OCI-LY1 (cell line): ENCODE measurements at regions not wholly inside any gene's neighbourhood (a gene's known extent, or its start where the extent isn't known, plus 50 kb on each side); places are given as distances from the start of the nearest gene placed in this dataset.

Experiments used
- H2AFZ ChIP-seq: fragments of 200-600 bp; sonication (generic), shearing (Covaris generic); 2 replicates; pipeline ENCODE4 v1.6.0; 2014; ENCODE audit warnings: antibody characterized with exemption, mild to moderate bottlenecking, low read length
- H3F3A ChIP-seq: fragments of 200-600 bp; sonication (generic), shearing (Covaris generic); 2 replicates; pipeline ENCODE4 v1.6.0; 2014; ENCODE audit warnings: mild to moderate bottlenecking, antibody characterized with exemption, low read length, moderate library complexity; ENCODE audit not compliant: insufficient read depth
- H3K27ac ChIP-seq: fragments of 200-600 bp; sonication (generic); 2 replicates; pipeline ENCODE4 v1.5.1; 2014; ENCODE audit warnings: low read length, mixed run types, mild to moderate bottlenecking, low read depth; ENCODE audit not compliant: poor library complexity, severe bottlenecking
- H3K27me3 ChIP-seq: fragments of 200-600 bp; sonication (generic); 2 replicates; pipeline ENCODE4 v1.6.0; 2014; ENCODE audit warnings: antibody characterized with exemption, mild to moderate bottlenecking, low read length, moderate library complexity; ENCODE audit not compliant: insufficient read depth
- H3K36me3 ChIP-seq: fragments of 200-600 bp; sonication (generic); 2 replicates; pipeline ENCODE4 v1.6.1; 2014; ENCODE audit warnings: mild to moderate bottlenecking, antibody characterized with exemption, low read length, moderate library complexity, mixed read lengths; ENCODE audit not compliant: insufficient read depth
- H3K4me1 ChIP-seq: fragments of 200-600 bp; sonication (generic); 2 replicates; pipeline ENCODE4 v1.5.1; 2014; ENCODE audit warnings: mild to moderate bottlenecking, low read length, moderate library complexity; ENCODE audit not compliant: insufficient read depth, severe bottlenecking
- H3K4me2 ChIP-seq: fragments of 200-600 bp; sonication (generic), shearing (Covaris generic); 2 replicates; pipeline ENCODE4 v1.6.1; 2014; ENCODE audit warnings: low read length
- H3K4me3 ChIP-seq: fragments of 200-600 bp; sonication (generic); 2 replicates; pipeline ENCODE4 v1.5.1; 2014; ENCODE audit warnings: low read length, low read depth, mild to moderate bottlenecking, mixed read lengths; ENCODE audit not compliant: poor library complexity, severe bottlenecking
- H3K79me2 ChIP-seq: fragments of 200-600 bp; shearing (Covaris generic); 2 replicates; pipeline ENCODE4 v1.6.1; 2016; ENCODE audit warnings: mixed run types, low read length, mixed read lengths; ENCODE audit not compliant: insufficient read depth
- H3K9ac ChIP-seq: fragments of 200-600 bp; sonication (generic), shearing (Covaris generic); 2 replicates; pipeline ENCODE4 v1.6.1; 2014; ENCODE audit warnings: mild to moderate bottlenecking, low read length, mixed read lengths
- H3K9me2 ChIP-seq: fragments of 200-600 bp; sonication (generic), shearing (Covaris generic); 2 replicates; pipeline ENCODE4 v1.6.1; 2014; ENCODE audit warnings: low read depth, mild to moderate bottlenecking, low read length, mixed read lengths
- H3K9me3 ChIP-seq: fragments of 200-600 bp; shearing (Covaris generic); 2 replicates; pipeline ENCODE4 v1.6.1; 2014; ENCODE audit warnings: low read length, mixed read lengths
- H4K20me1 ChIP-seq: fragments of 200-600 bp; sonication (generic), shearing (Covaris generic); 2 replicates; pipeline ENCODE4 v1.6.0; 2016; ENCODE audit warnings: mild to moderate bottlenecking, low read length; ENCODE audit not compliant: insufficient read depth
- CTCF ChIP-seq: fragments of 200-600 bp; sonication (generic), shearing (Covaris generic); IDR thresholded peaks from 2 replicates; pipeline ENCODE4 v1.5.1; 2017; ENCODE audit warnings: mild to moderate bottlenecking, antibody characterized with exemption, low read length, moderate library complexity, mixed read lengths
- EZH2 ChIP-seq: fragments of 200-600 bp; sonication (generic), shearing (Covaris generic); IDR thresholded peaks from 2 replicates; pipeline ENCODE4 v1.8.0; 2017; ENCODE audit warnings: borderline replicate concordance, mixed run types, mild to moderate bottlenecking, antibody characterized with exemption, low read length, moderate library complexity, mixed read lengths

GRCh38 chr20:60598528-60598927, 640.3 kb downstream of the CDH26 start:
- no peak for TF ChIP-seq CTCF
- TF ChIP-seq EZH2: no peak
- Histone ChIP-seq H3K27me3 (no peaks in the 10 kb centered on the region; the same call in 1 of the 2 replicates), H3K9ac (no peak overlapping the region), H3K4me2 (no peak overlapping the region), H2AFZ (no peak overlapping the region), H3K9me3 (no peaks in the 10 kb centered on the region), H3K79me2 (no peaks in the 10 kb centered on the region), H3K4me1 (no peaks in the 10 kb centered on the region), H4K20me1 (no peaks in the 10 kb centered on the region), H3F3A (no peaks in the 10 kb centered on the region), H3K27ac (no peak overlapping the region), H3K4me3 (no peak overlapping the region), H3K9me2 (no peaks in the 10 kb centered on the region), H3K36me3 (no peaks in the 10 kb centered on the region)

GRCh38 chr20:60599381-60599780, 641.2 kb downstream of the CDH26 start:
- Histone ChIP-seq H2AFZ (no peak overlapping the region), H3F3A (no peaks in the 10 kb centered on the region), H3K27ac (no peak overlapping the region), H3K9ac (no peak overlapping the region), H3K27me3 (no peaks in the 10 kb centered on the region; the same call in 1 of the 2 replicates), H3K4me3 (no peak overlapping the region), H3K9me3 (no peaks in the 10 kb centered on the region), H4K20me1 (no peaks in the 10 kb centered on the region), H3K4me2 (no peak overlapping the region), H3K36me3 (no peaks in the 10 kb centered on the region), H3K79me2 (no peaks in the 10 kb centered on the region), H3K9me2 (no peaks in the 10 kb centered on the region), H3K4me1 (no peaks in the 10 kb centered on the region)
- no peak for TF ChIP-seq EZH2
- TF ChIP-seq CTCF: no peak

- no peaks in the 10 kb centered on the region for H3K36me3 ChIP-seq
- H3K4me3 ChIP-seq: no peak overlapping the region
- H3K27ac ChIP-seq: no peak overlapping the region
- H4K20me1 ChIP-seq: no peaks in the 10 kb centered on the region
- H3K9ac ChIP-seq: no peak overlapping the region
- H3K4me2 ChIP-seq: no peak overlapping the region
- H3K4me1 ChIP-seq: no peaks in the 10 kb centered on the region
- H2AFZ ChIP-seq: no peak overlapping the region
- no peaks in the 10 kb centered on the region for H3K79me2 ChIP-seq
- H3K9me2 ChIP-seq: no peaks in the 10 kb centered on the region
- no peaks in the 10 kb centered on the region; the same call in 1 of the 2 replicates for H3K27me3 ChIP-seq
- no peaks in the 10 kb centered on the region for H3K9me3 ChIP-seq
- TF ChIP-seq CTCF (no peak), EZH2 (no peak)
- H3F3A ChIP-seq: no peaks in the 10 kb centered on the region
Measured at GRCh38 chr20:60600036-60600435, 641.8 kb downstream of the CDH26 start.
